ENCODE measurements at regions not wholly inside any gene's neighbourhood (a gene's known extent, or its start where the extent isn't known, plus 50 kb on each side); places are given as distances from the start of the nearest gene placed in this dataset.

GRCh38 chr6:49038294-49038822, 424.7 kb downstream of the MMUT start:
- no peak overlapping the region for H3K27ac ChIP-seq (ENCODE audit: low read depth, low read length)
- H3K9me3 Mint-ChIP-seq, result peaks cover 3 to 45% (median 5%) of the 10 kb centered on the region in 5 donors
- H3K4me1 ChIP-seq (ENCODE audit: insufficient read depth, low read length), result no peaks in the 10 kb centered on the region
- DNase-seq, result no peak
- H3K27me3 ChIP-seq (ENCODE audit: insufficient read depth, low read length, poor library complexity, severe bottlenecking), result no peaks in the 10 kb centered on the region
- H3K4me3 ChIP-seq (ENCODE audit: low read length), result no peak overlapping the region
- no peaks in the 10 kb centered on the region for H3K4me1 Mint-ChIP-seq
- no peak overlapping the region for H3K4me3 Mint-ChIP-seq
- no peaks in the 10 kb centered on the region for H3K36me3 Mint-ChIP-seq
- no peaks in the 10 kb centered on the region for H3K27me3 Mint-ChIP-seq
- no peaks in the 10 kb centered on the region for H3K9me3 ChIP-seq (ENCODE audit: low read length)
- CTCF ChIA-PET, result no interaction called here
- no peak overlapping the region for H3K27ac Mint-ChIP-seq
- H3K36me3 ChIP-seq (ENCODE audit: insufficient read depth, low read length), result no peaks in the 10 kb centered on the region
- POLR2A ChIA-PET, result no interaction called here

GRCh38 chr6:49030251-49031020, 432.6 kb downstream of the MMUT start:
- no peak for DNase-seq
- Histone ChIP-seq H3K36me3 (ENCODE audit: insufficient read depth, low read length) (no peaks in the 10 kb centered on the region), H3K27me3 (ENCODE audit: insufficient read depth, low read length, poor library complexity, severe bottlenecking) (no peaks in the 10 kb centered on the region), H3K9me3 (ENCODE audit: low read length) (no peaks in the 10 kb centered on the region), H3K4me3 (ENCODE audit: low read length) (no peak overlapping the region), H3K4me1 (ENCODE audit: insufficient read depth, low read length) (no peaks in the 10 kb centered on the region), H3K27ac (ENCODE audit: low read depth, low read length) (no peak overlapping the region)
- CTCF ChIA-PET, result no interaction called here
- H3K27me3 Mint-ChIP-seq, result no peaks in the 10 kb centered on the region
- H3K36me3 Mint-ChIP-seq, result no peaks in the 10 kb centered on the region
- no peaks in the 10 kb centered on the region for H3K4me1 Mint-ChIP-seq
- no peak overlapping the region for H3K27ac Mint-ChIP-seq
- POLR2A ChIA-PET, result no interaction called here
- H3K4me3 Mint-ChIP-seq, result no peak overlapping the region
- peaks cover 5 to 19% (median 11%) of the 10 kb centered on the region in 5 donors for H3K9me3 Mint-ChIP-seq

- H3K4me3 Mint-ChIP-seq, result no peak overlapping the region
- ChIA-PET CTCF (no interaction called here), POLR2A (no interaction called here)
- no peaks in the 10 kb centered on the region for H3K27me3 Mint-ChIP-seq
- H3K36me3 ChIP-seq (ENCODE audit: insufficient read depth, low read length), result no peaks in the 10 kb centered on the region
- H3K4me3 ChIP-seq (ENCODE audit: low read length), result no peak overlapping the region
- H3K9me3 Mint-ChIP-seq, result peaks cover 6 to 26% (median 13%) of the 10 kb centered on the region in 5 donors
- H3K36me3 Mint-ChIP-seq, result no peaks in the 10 kb centered on the region
- no peaks in the 10 kb centered on the region for H3K4me1 ChIP-seq (ENCODE audit: insufficient read depth, low read length)
- no peak overlapping the region for H3K27ac Mint-ChIP-seq
- no peak for DNase-seq
- no peaks in the 10 kb centered on the region for H3K27me3 ChIP-seq (ENCODE audit: insufficient read depth, low read length, poor library complexity, severe bottlenecking)
- H3K4me1 Mint-ChIP-seq, result no peaks in the 10 kb centered on the region
- no peak overlapping the region for H3K27ac ChIP-seq (ENCODE audit: low read depth, low read length)
- no peaks in the 10 kb centered on the region for H3K9me3 ChIP-seq (ENCODE audit: low read length)
Measured at GRCh38 chr6:49027644-49028043, 435.4 kb downstream of the MMUT start.

GRCh38 chr6:49025273-49026240, 437.5 kb downstream of the MMUT start:
- no peaks in the 10 kb centered on the region for H3K9me3 ChIP-seq (ENCODE audit: low read length)
- H3K27me3 Mint-ChIP-seq, result no peaks in the 10 kb centered on the region
- H3K4me3 ChIP-seq (ENCODE audit: low read length), result no peak overlapping the region
- H3K27ac ChIP-seq (ENCODE audit: low read depth, low read length), result no peak overlapping the region
- no peak overlapping the region for H3K4me3 Mint-ChIP-seq
- no peaks in the 10 kb centered on the region for H3K4me1 ChIP-seq (ENCODE audit: insufficient read depth, low read length)
- peaks cover 4 to 32% (median 8%) of the 10 kb centered on the region in 5 donors for H3K9me3 Mint-ChIP-seq
- no peak for DNase-seq
- no peak overlapping the region for H3K27ac Mint-ChIP-seq
- H3K27me3 ChIP-seq (ENCODE audit: insufficient read depth, low read length, poor library complexity, severe bottlenecking), result no peaks in the 10 kb centered on the region
- H3K4me1 Mint-ChIP-seq, result no peaks in the 10 kb centered on the region
- POLR2A ChIA-PET, result no interaction called here
- H3K36me3 Mint-ChIP-seq, result no peaks in the 10 kb centered on the region
- CTCF ChIA-PET, result no interaction called here
- H3K36me3 ChIP-seq (ENCODE audit: insufficient read depth, low read length), result no peaks in the 10 kb centered on the region

- Mint-ChIP-seq H3K27ac (no peak overlapping the region), H3K36me3 (peaks cover 0 to 2% (median 0%) of the 10 kb centered on the region in 3 donors), H3K27me3 (no peaks in the 10 kb centered on the region), H3K4me1 (no peaks in the 10 kb centered on the region), H3K9me3 (peaks cover 5 to 18% (median 6%) of the 10 kb centered on the region in 5 donors), H3K4me3 (no peak overlapping the region)
- DNase-seq, result no peak
- Histone ChIP-seq H3K27ac (ENCODE audit: low read depth, low read length) (no peak overlapping the region), H3K9me3 (ENCODE audit: low read length) (no peaks in the 10 kb centered on the region), H3K27me3 (ENCODE audit: insufficient read depth, low read length, poor library complexity, severe bottlenecking) (no peaks in the 10 kb centered on the region), H3K4me1 (ENCODE audit: insufficient read depth, low read length) (no peaks in the 10 kb centered on the region), H3K36me3 (ENCODE audit: insufficient read depth, low read length) (no peaks in the 10 kb centered on the region), H3K4me3 (ENCODE audit: low read length) (no peak overlapping the region)
- ChIA-PET CTCF (no interaction called here), POLR2A (no interaction called here)
Measured at GRCh38 chr6:49004801-49005200, 458.3 kb downstream of the MMUT start.

- ChIA-PET CTCF (no interaction called here), POLR2A (no interaction called here)
- no peak overlapping the region for H3K4me3 ChIP-seq (ENCODE audit: low read length)
- H3K27me3 Mint-ChIP-seq, result no peaks in the 10 kb centered on the region
- H3K36me3 ChIP-seq (ENCODE audit: insufficient read depth, low read length), result no peaks in the 10 kb centered on the region
- H3K9me3 Mint-ChIP-seq, result peaks cover 2 to 18% (median 3%) of the 10 kb centered on the region in 5 donors
- peaks cover 0 to 2% (median 0%) of the 10 kb centered on the region in 3 donors for H3K36me3 Mint-ChIP-seq
- no peak overlapping the region for H3K4me3 Mint-ChIP-seq
- H3K27ac ChIP-seq (ENCODE audit: low read depth, low read length), result no peak overlapping the region
- no peaks in the 10 kb centered on the region for H3K4me1 ChIP-seq (ENCODE audit: insufficient read depth, low read length)
- no peak overlapping the region for H3K27ac Mint-ChIP-seq
- DNase-seq, result no peak
- H3K27me3 ChIP-seq (ENCODE audit: insufficient read depth, low read length, poor library complexity, severe bottlenecking), result no peaks in the 10 kb centered on the region
- H3K4me1 Mint-ChIP-seq, result no peaks in the 10 kb centered on the region
- H3K9me3 ChIP-seq (ENCODE audit: low read length), result no peaks in the 10 kb centered on the region
Measured at GRCh38 chr6:49003348-49003747, 459.7 kb downstream of the MMUT start.

GRCh38 chr6:49001856-49002541, 461.1 kb downstream of the MMUT start:
- no peak overlapping the region for H3K27ac ChIP-seq (ENCODE audit: low read depth, low read length)
- Mint-ChIP-seq H3K36me3 (no peaks in the 10 kb centered on the region), H3K27me3 (no peaks in the 10 kb centered on the region), H3K9me3 (peaks cover 2 to 7% (median 3%) of the 10 kb centered on the region in 5 donors), H3K4me1 (no peaks in the 10 kb centered on the region), H3K4me3 (no peak overlapping the region), H3K27ac (no peak overlapping the region)
- DNase-seq, result no peak
- no peaks in the 10 kb centered on the region for H3K36me3 ChIP-seq (ENCODE audit: insufficient read depth, low read length)
- H3K27me3 ChIP-seq (ENCODE audit: insufficient read depth, low read length, poor library complexity, severe bottlenecking), result no peaks in the 10 kb centered on the region
- no peaks in the 10 kb centered on the region for H3K4me1 ChIP-seq (ENCODE audit: insufficient read depth, low read length)
- POLR2A ChIA-PET, result no interaction called here
- H3K9me3 ChIP-seq (ENCODE audit: low read length), result no peaks in the 10 kb centered on the region
- no peak overlapping the region for H3K4me3 ChIP-seq (ENCODE audit: low read length)
- CTCF ChIA-PET, result no interaction called here

- no peak overlapping the region for H3K4me3 ChIP-seq (ENCODE audit: low read length)
- Mint-ChIP-seq H3K36me3 (no peaks in the 10 kb centered on the region), H3K27ac (no peak overlapping the region), H3K27me3 (no peaks in the 10 kb centered on the region), H3K4me3 (no peak overlapping the region), H3K4me1 (no peaks in the 10 kb centered on the region), H3K9me3 (peaks cover 0 to 9% (median 2%) of the 10 kb centered on the region in 5 donors)
- no peaks in the 10 kb centered on the region for H3K36me3 ChIP-seq (ENCODE audit: insufficient read depth, low read length)
- no peaks in the 10 kb centered on the region for H3K9me3 ChIP-seq (ENCODE audit: low read length)
- no peak for DNase-seq
- POLR2A ChIA-PET, result no interaction called here
- H3K27me3 ChIP-seq (ENCODE audit: insufficient read depth, low read length, poor library complexity, severe bottlenecking), result no peaks in the 10 kb centered on the region
- no peak overlapping the region for H3K27ac ChIP-seq (ENCODE audit: low read depth, low read length)
- H3K4me1 ChIP-seq (ENCODE audit: insufficient read depth, low read length), result no peaks in the 10 kb centered on the region
- CTCF ChIA-PET, result no interaction called here
Measured at GRCh38 chr6:48998574-48998973, 464.5 kb downstream of the MMUT start.

All from CD8-positive, alpha-beta memory T cell (primary cell).